ENCODE measurements at regions not wholly inside any gene's neighbourhood (a gene's known extent, or its start where the extent isn't known, plus 50 kb on each side); places are given as distances from the start of the nearest gene placed in this dataset.
"Not testable (repeated sequence)": the region's sequence is repeated elsewhere in the genome, so short reads cannot be mapped to it uniquely, and the experiment has no call there.

- TF ChIP-seq EZH2phosphoT487, CTCF (IDR thresholded peaks at IDR 0.05; ENCODE audit: low read length): not testable (repeated sequence)
Measured at GRCh38 chr10:64702086-64702485, 1180.9 kb downstream of the REEP3 start.

Data from MM.1S (cell line).